ENCODE measurements at regions not wholly inside any gene's neighbourhood (a gene's known extent, or its start where the extent isn't known, plus 50 kb on each side); places are given as distances from the start of the nearest gene placed in this dataset.

DNA sequence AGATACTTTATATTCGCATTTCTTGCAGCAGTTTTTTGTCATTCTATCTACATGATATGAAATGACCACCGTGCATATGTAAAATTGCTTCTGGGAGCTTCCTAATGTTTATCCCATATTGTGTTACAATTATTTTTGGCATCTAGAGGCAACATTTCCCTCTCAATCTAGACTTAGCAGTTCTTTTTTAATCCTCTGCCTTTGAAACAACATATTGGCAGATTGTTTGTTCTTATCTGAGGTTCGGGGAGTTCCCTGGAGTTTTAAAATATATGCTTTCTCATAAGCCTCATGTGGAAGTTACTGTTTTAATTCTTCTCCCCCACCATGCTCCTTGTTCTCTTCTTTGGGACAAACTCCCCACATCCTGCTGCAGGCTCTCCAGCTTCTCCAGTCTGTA lies 130.1 kb upstream of the SLC10A2 start:
- Histone ChIP-seq H3K79me2 (ENCODE audit: control insufficient read depth, low read length) (no peaks in the 10 kb centered on the region), H4K20me1 (ENCODE audit: control insufficient read depth, insufficient read depth, low read depth, low read length) (no peaks in the 10 kb centered on the region), H3K4me2 (ENCODE audit: low read length) (no peak overlapping the region), H3K9me2 (replicated peaks; ENCODE audit: control insufficient read depth, low read length) (no peaks in the 10 kb centered on the region), H3K4me1 (ENCODE audit: control insufficient read depth, low read length) (no peaks in the 10 kb centered on the region), H3K27me3 (ENCODE audit: control insufficient read depth, low read length) (no peaks in the 10 kb centered on the region), H3K9me3 (ENCODE audit: control insufficient read depth, insufficient read depth, low read length) (peaks cover 18% of the 10 kb centered on the region; the same call in 1 of the 2 replicates), H3K4me3 (ENCODE audit: low read length) (no peak overlapping the region), H3F3A (ENCODE audit: control insufficient read depth, insufficient read depth) (no peaks in the 10 kb centered on the region), H3K27ac (ENCODE audit: low read depth, low read length) (no peak overlapping the region), H3K36me3 (ENCODE audit: control insufficient read depth, low read length) (no peaks in the 10 kb centered on the region)
- TF ChIP-seq EZH2phosphoT487 (IDR thresholded peaks at IDR 0.05; ENCODE audit: borderline replicate concordance, low read length): no peak
- no peak for TF ChIP-seq CTCF (IDR thresholded peaks at IDR 0.05; ENCODE audit: low read depth, low read length, poor library complexity, severe bottlenecking)

GRCh38 chr13:103195762-103196161 lies 129.5 kb upstream of the SLC10A2 start:
- Histone ChIP-seq H3K36me3 (ENCODE audit: control insufficient read depth, low read length) (no peaks in the 10 kb centered on the region), H3K4me3 (ENCODE audit: low read length) (no peak overlapping the region), H3K27ac (ENCODE audit: low read depth, low read length) (no peak overlapping the region), H4K20me1 (ENCODE audit: control insufficient read depth, insufficient read depth, low read depth, low read length) (no peaks in the 10 kb centered on the region), H3K4me1 (ENCODE audit: control insufficient read depth, low read length) (no peaks in the 10 kb centered on the region), H3K9me2 (replicated peaks; ENCODE audit: control insufficient read depth, low read length) (no peaks in the 10 kb centered on the region), H3K27me3 (ENCODE audit: control insufficient read depth, low read length) (no peaks in the 10 kb centered on the region), H3F3A (ENCODE audit: control insufficient read depth, insufficient read depth) (no peaks in the 10 kb centered on the region), H3K9me3 (ENCODE audit: control insufficient read depth, insufficient read depth, low read length) (peaks cover 18% of the 10 kb centered on the region; the same call in 1 of the 2 replicates), H3K79me2 (ENCODE audit: control insufficient read depth, low read length) (no peaks in the 10 kb centered on the region), H3K4me2 (ENCODE audit: low read length) (no peak overlapping the region)
- no peak for TF ChIP-seq CTCF (IDR thresholded peaks at IDR 0.05; ENCODE audit: low read depth, low read length, poor library complexity, severe bottlenecking)
- TF ChIP-seq EZH2phosphoT487 (IDR thresholded peaks at IDR 0.05; ENCODE audit: borderline replicate concordance, low read length): no peak

DNA sequence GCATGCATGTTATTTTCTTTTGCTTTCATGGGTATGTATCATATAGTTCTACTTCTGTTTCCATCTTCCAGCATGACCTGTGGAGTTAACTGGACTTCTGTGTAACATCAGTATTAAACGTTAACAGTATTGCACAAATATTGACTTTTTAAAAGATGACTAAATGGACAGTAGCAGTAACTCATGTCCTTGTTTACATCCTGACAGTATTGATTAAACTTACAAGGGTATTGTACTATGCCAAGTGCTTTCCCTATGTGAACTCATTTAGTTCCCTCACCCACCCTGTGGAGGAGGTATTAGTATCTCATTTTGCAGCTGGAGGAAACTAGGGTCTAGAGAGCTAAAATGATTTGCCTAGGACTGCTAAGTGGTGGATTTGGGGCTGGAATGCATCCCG lies 128.7 kb upstream of the SLC10A2 start:
- Histone ChIP-seq H3K4me1 (ENCODE audit: control insufficient read depth, low read length) (peaks cover 8% of the 10 kb centered on the region), H3K27me3 (ENCODE audit: control insufficient read depth, low read length) (no peaks in the 10 kb centered on the region), H3K9me2 (replicated peaks; ENCODE audit: control insufficient read depth, low read length) (no peaks in the 10 kb centered on the region), H3K79me2 (ENCODE audit: control insufficient read depth, low read length) (no peaks in the 10 kb centered on the region), H3F3A (ENCODE audit: control insufficient read depth, insufficient read depth) (no peaks in the 10 kb centered on the region), H3K4me3 (ENCODE audit: low read length) (no peak overlapping the region), H3K4me2 (ENCODE audit: low read length) (no peak overlapping the region), H3K36me3 (ENCODE audit: control insufficient read depth, low read length) (no peaks in the 10 kb centered on the region), H3K27ac (ENCODE audit: low read depth, low read length) (no peak overlapping the region), H3K9me3 (ENCODE audit: control insufficient read depth, insufficient read depth, low read length) (peaks cover 11% of the 10 kb centered on the region; the same call in 1 of the 2 replicates), H4K20me1 (ENCODE audit: control insufficient read depth, insufficient read depth, low read depth, low read length) (no peaks in the 10 kb centered on the region)
- TF ChIP-seq EZH2phosphoT487 (IDR thresholded peaks at IDR 0.05; ENCODE audit: borderline replicate concordance, low read length): no peak

DNA sequence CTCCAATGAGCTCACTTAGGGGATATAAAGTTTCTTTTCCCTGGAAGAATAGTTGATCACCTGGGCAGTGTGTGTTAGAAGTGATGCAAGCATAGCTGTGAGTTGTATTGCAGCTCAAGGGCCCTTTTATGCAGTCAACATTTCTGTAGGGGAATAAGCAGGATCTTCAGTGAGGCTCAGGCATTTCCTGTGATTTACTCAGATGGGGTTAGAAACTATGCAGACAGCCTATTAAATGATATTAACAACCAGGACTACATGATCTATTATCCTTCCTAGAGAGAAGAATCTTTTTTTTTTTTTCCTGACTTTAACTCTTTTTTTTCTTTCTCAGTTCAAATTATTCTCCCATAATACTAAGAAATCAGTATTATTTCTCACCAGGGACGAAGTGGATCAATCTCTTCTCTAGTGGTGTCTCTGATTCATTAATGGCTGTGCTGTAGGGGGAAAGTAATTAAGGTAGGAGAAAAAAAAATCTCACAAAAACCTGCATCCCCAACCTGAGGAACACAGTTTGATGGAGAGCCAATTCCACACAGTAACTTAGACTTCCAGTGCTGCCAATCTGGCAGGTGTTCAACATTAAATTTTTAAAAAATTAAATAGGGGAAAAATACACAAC lies 126.4 kb upstream of the SLC10A2 start:
- TF ChIP-seq CTCF (IDR thresholded peaks at IDR 0.05; ENCODE audit: low read depth, low read length, poor library complexity, severe bottlenecking): no peak
- TF ChIP-seq EZH2phosphoT487 (IDR thresholded peaks at IDR 0.05; ENCODE audit: borderline replicate concordance, low read length): no peak
- no peaks in the 10 kb centered on the region for H3K9me2 ChIP-seq (replicated peaks; ENCODE audit: control insufficient read depth, low read length)

More for the DNA sequence above, 126.4 kb upstream of the SLC10A2 start:
- no peaks in the 10 kb centered on the region for H3K9me3 ChIP-seq (ENCODE audit: control insufficient read depth, insufficient read depth, low read length)
- no peak overlapping the region for H3K4me2 ChIP-seq (ENCODE audit: low read length)
- no peaks in the 10 kb centered on the region for H4K20me1 ChIP-seq (ENCODE audit: control insufficient read depth, insufficient read depth, low read depth, low read length)
- H3K36me3 ChIP-seq (ENCODE audit: control insufficient read depth, low read length): no peaks in the 10 kb centered on the region
- H3K27me3 ChIP-seq (ENCODE audit: control insufficient read depth, low read length): no peaks in the 10 kb centered on the region
- no peak overlapping the region for H3K4me3 ChIP-seq (ENCODE audit: low read length)
- H3K4me1 ChIP-seq (ENCODE audit: control insufficient read depth, low read length): peaks cover 19% of the 10 kb centered on the region
- no peaks in the 10 kb centered on the region for H3K79me2 ChIP-seq (ENCODE audit: control insufficient read depth, low read length)
- no peaks in the 10 kb centered on the region for H3F3A ChIP-seq (ENCODE audit: control insufficient read depth, insufficient read depth)
- H3K27ac ChIP-seq (ENCODE audit: low read depth, low read length): no peak overlapping the region
